ENCODE measurements at regions not wholly inside any gene's neighbourhood (a gene's known extent, or its start where the extent isn't known, plus 50 kb on each side); places are given as distances from the start of the nearest gene placed in this dataset.

DNA sequence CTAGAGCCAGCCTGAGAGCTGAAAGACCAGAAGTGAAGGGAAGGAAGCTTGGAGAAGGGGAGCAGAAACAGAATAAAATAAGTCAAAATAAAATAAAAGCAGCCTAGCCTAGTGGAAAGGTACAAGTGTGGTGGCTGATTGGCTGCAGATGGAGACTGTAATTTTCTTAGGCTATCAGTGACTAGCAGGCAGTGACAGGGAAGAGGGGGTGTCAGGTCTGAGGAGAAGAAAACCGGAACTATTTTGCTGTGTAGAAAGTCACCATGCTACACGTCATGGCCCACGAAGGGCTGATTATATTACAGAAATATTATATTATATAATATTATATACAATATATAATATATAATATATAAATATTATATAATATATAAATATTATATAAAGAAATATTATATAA lies 98.1 kb upstream of the TAF11L2 start:
- H3K9me3 ChIP-seq (ENCODE audit: low read length) = no peaks in the 10 kb centered on the region
- no peak overlapping the region for H3K4me3 ChIP-seq (ENCODE audit: low read length)
- H3K4me2 ChIP-seq (ENCODE audit: low read length) = no peak overlapping the region
- no peak overlapping the region for H2AFZ ChIP-seq (ENCODE audit: low read depth, low read length)
- H3F3A ChIP-seq (ENCODE audit: insufficient read depth, low read length, poor library complexity, severe bottlenecking) = no peaks in the 10 kb centered on the region
- no peaks in the 10 kb centered on the region for H4K20me1 ChIP-seq (ENCODE audit: insufficient read depth)
- H3K9ac ChIP-seq (ENCODE audit: low read length) = no peak overlapping the region
- H3K79me2 ChIP-seq (replicated peaks; ENCODE audit: insufficient read depth, low read length) = no peaks in the 10 kb centered on the region
- H3K27me3 ChIP-seq (ENCODE audit: insufficient read depth, low read depth, low read length) = no peaks in the 10 kb centered on the region
- TF ChIP-seq POLR2AphosphoS5 (IDR thresholded peaks at IDR 0.05) = no peak
- TF ChIP-seq, protein P1, sequence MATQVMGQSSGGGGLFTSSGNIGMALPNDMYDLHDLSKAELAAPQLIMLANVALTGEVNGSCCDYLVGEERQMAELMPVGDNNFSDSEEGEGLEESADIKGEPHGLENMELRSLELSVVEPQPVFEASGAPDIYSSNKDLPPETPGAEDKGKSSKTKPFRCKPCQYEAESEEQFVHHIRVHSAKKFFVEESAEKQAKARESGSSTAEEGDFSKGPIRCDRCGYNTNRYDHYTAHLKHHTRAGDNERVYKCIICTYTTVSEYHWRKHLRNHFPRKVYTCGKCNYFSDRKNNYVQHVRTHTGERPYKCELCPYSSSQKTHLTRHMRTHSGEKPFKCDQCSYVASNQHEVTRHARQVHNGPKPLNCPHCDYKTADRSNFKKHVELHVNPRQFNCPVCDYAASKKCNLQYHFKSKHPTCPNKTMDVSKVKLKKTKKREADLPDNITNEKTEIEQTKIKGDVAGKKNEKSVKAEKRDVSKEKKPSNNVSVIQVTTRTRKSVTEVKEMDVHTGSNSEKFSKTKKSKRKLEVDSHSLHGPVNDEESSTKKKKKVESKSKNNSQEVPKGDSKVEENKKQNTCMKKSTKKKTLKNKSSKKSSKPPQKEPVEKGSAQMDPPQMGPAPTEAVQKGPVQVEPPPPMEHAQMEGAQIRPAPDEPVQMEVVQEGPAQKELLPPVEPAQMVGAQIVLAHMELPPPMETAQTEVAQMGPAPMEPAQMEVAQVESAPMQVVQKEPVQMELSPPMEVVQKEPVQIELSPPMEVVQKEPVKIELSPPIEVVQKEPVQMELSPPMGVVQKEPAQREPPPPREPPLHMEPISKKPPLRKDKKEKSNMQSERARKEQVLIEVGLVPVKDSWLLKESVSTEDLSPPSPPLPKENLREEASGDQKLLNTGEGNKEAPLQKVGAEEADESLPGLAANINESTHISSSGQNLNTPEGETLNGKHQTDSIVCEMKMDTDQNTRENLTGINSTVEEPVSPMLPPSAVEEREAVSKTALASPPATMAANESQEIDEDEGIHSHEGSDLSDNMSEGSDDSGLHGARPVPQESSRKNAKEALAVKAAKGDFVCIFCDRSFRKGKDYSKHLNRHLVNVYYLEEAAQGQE (IDR thresholded peaks at IDR 0.05; ENCODE audit: borderline replicate concordance) = no peak
- TF ChIP-seq MXI1 (conservative IDR thresholded peaks at IDR 0.05; ENCODE audit: poor library complexity, severe bottlenecking) = no peak
- TF ChIP-seq RAD21 (conservative IDR thresholded peaks at IDR 0.05) = no peak
- TF ChIP-seq SMC3 (conservative IDR thresholded peaks at IDR 0.05; ENCODE audit: poor library complexity) = no peak
- TF ChIP-seq, protein P2, sequence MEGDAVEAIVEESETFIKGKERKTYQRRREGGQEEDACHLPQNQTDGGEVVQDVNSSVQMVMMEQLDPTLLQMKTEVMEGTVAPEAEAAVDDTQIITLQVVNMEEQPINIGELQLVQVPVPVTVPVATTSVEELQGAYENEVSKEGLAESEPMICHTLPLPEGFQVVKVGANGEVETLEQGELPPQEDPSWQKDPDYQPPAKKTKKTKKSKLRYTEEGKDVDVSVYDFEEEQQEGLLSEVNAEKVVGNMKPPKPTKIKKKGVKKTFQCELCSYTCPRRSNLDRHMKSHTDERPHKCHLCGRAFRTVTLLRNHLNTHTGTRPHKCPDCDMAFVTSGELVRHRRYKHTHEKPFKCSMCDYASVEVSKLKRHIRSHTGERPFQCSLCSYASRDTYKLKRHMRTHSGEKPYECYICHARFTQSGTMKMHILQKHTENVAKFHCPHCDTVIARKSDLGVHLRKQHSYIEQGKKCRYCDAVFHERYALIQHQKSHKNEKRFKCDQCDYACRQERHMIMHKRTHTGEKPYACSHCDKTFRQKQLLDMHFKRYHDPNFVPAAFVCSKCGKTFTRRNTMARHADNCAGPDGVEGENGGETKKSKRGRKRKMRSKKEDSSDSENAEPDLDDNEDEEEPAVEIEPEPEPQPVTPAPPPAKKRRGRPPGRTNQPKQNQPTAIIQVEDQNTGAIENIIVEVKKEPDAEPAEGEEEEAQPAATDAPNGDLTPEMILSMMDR (IDR thresholded peaks at IDR 0.05; ENCODE audit: poor library complexity, severe bottlenecking) = no peak
- no peak for TF ChIP-seq EZH2 (IDR thresholded peaks at IDR 0.05; ENCODE audit: borderline replicate concordance, insufficient read depth, low read length, poor library complexity, severe bottlenecking)
- no peak for TF ChIP-seq EP300 (conservative IDR thresholded peaks at IDR 0.05; ENCODE audit: poor library complexity, severe bottlenecking)
- no peak for TF ChIP-seq TAF1 (IDR thresholded peaks at IDR 0.05; ENCODE audit: low read depth)
- no peaks in the 10 kb centered on the region for H3K9me2 ChIP-seq (ENCODE audit: insufficient read depth, low read length)
- H3K36me3 ChIP-seq (ENCODE audit: insufficient read depth, low read length) = no peaks in the 10 kb centered on the region
- H3K27ac ChIP-seq (ENCODE audit: low read length) = no peak overlapping the region

DNA sequence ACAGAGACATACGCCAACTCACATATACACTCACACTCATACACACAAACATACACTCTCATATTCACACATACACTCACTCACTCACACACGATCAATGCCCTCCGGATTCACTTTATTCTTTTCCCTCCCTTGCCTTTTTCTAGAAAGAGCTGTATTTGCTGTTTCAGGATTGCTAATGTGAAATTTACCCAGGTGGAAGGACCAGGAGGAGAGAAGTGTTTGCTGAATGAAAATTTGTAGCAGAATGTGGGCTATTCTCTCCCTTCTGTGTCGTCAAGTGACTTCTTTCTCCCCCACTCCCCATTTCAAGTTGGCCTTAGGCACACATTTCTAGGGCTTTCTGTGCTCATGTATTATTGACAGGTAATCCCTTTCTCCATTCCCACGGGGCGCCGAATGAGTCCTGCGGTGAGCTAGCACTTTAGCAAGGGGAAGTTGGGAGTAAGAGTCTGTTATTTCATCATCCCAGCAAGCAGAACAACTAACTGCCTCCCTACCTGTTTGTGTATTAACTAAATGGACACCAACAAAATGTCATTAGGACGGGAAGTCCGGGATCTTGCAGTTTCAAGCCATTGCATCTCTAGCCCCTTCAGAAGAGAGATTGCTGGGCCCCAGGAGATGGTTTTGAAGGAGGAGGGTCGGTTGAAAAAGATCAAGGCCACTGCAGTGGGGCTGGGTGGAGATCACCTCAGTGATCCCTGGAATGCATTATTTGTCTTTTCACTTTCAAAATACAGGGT lies 97.1 kb upstream of the TAF11L2 start:
- Histone ChIP-seq H3K4me2 (ENCODE audit: low read length) (no peak overlapping the region), H3K27me3 (ENCODE audit: insufficient read depth, low read depth, low read length) (no peaks in the 10 kb centered on the region), H3K36me3 (ENCODE audit: insufficient read depth, low read length) (no peaks in the 10 kb centered on the region), H3K9me2 (ENCODE audit: insufficient read depth, low read length) (no peaks in the 10 kb centered on the region), H4K20me1 (ENCODE audit: insufficient read depth) (no peaks in the 10 kb centered on the region), H3K27ac (ENCODE audit: low read length) (peak overlapping the region; percentile 7), H3K9ac (ENCODE audit: low read length) (no peak overlapping the region), H3K9me3 (ENCODE audit: low read length) (no peaks in the 10 kb centered on the region), H3F3A (ENCODE audit: insufficient read depth, low read length, poor library complexity, severe bottlenecking) (no peaks in the 10 kb centered on the region), H3K79me2 (replicated peaks; ENCODE audit: insufficient read depth, low read length) (no peaks in the 10 kb centered on the region), H3K4me3 (ENCODE audit: low read length) (no peak overlapping the region), H2AFZ (ENCODE audit: low read depth, low read length) (no peak overlapping the region)
- TF ChIP-seq, protein P2 (IDR thresholded peaks at IDR 0.05; ENCODE audit: poor library complexity, severe bottlenecking) = no peak
- peak; percentile 57 for TF ChIP-seq POLR2AphosphoS5 (IDR thresholded peaks at IDR 0.05)
- TF ChIP-seq, protein P1 (IDR thresholded peaks at IDR 0.05; ENCODE audit: borderline replicate concordance) = peak; percentile 74
- TF ChIP-seq EZH2 (IDR thresholded peaks at IDR 0.05; ENCODE audit: borderline replicate concordance, insufficient read depth, low read length, poor library complexity, severe bottlenecking) = no peak

All from neural cell (in vitro differentiated cells).